Colonic mucosa (tissue), 4 donors: ENCODE measurements at regions not wholly inside any gene's neighbourhood (a gene's known extent, or its start where the extent isn't known, plus 50 kb on each side); places are given as distances from the start of the nearest gene placed in this dataset.

Experiments
- DNase-seq: peaks from one replicate; pipeline ENCODE4 v3.0.0-alpha.2; 2020
- H3K27ac ChIP-seq: fragments of 200-600 bp; one replicate; pipeline ENCODE4 v1.8.0; 2021
- H3K27me3 ChIP-seq: fragments of 200-600 bp; one replicate; pipeline ENCODE4 v1.8.0; 2021
- H3K36me3 ChIP-seq: fragments of 200-600 bp; one replicate; pipeline ENCODE4 v1.8.0; 2021
- H3K4me1 ChIP-seq: fragments of 200-600 bp; one replicate; pipeline ENCODE4 v1.8.0; 2021; ENCODE audit warnings: mild to moderate bottlenecking
- H3K4me3 ChIP-seq: fragments of 200-600 bp; one replicate; pipeline ENCODE4 v1.8.0; 2021
- H3K9ac ChIP-seq, 2 donors: one replicate each; pipeline ENCODE4 v1.7.0; 2013; ENCODE audit warnings: control low read depth in 2 of 2, low read depth in 2 of 2, low read length in 2 of 2
- H3K9me3 ChIP-seq: fragments of 200-600 bp; one replicate; pipeline ENCODE4 v1.8.0; 2021
- CTCF ChIP-seq: fragments of 200-600 bp; IDR thresholded peaks from one replicate; pipeline ENCODE4 v1.8.0; 2022; ENCODE audit warnings: antibody characterized with exemption, mild to moderate bottlenecking
- intact Hi-C: fragments of 100-400 bp; cut with DNase I; formaldehyde crosslinking; loops from one replicate; pipeline ENCODE4 v1.14.1; 2022
- donor health status: healthy.
- donor health status: DM: no; HTN: no; CAD: no.
- donor health status: DM: no; HTN: no; CAD: no.

- H3K27me3 ChIP-seq, result no peaks in the 10 kb centered on the region
- no peak overlapping the region for H3K27ac ChIP-seq
- no peak for TF ChIP-seq CTCF
- H3K9me3 ChIP-seq, result no peaks in the 10 kb centered on the region
- H3K4me1 ChIP-seq, result no peaks in the 10 kb centered on the region
- DNase-seq, result no peak
- intact Hi-C loops, result no loop called here
- no peak overlapping the region for H3K4me3 ChIP-seq
- no peak overlapping the region for H3K9ac ChIP-seq
- H3K36me3 ChIP-seq, result no peaks in the 10 kb centered on the region
Observed at GRCh38 chr10:28930514-28931495, 253.5 kb downstream of the BAMBI start.

GRCh38 chr10:28935061-28935460 lies 257.7 kb downstream of the BAMBI start:
- no peak for DNase-seq
- Histone ChIP-seq H3K4me3 (no peak overlapping the region), H3K9me3 (no peaks in the 10 kb centered on the region), H3K4me1 (no peaks in the 10 kb centered on the region), H3K27ac (no peak overlapping the region), H3K36me3 (no peaks in the 10 kb centered on the region), H3K9ac (no peak overlapping the region), H3K27me3 (no peaks in the 10 kb centered on the region)
- intact Hi-C loops, result no loop called here
- no peak for TF ChIP-seq CTCF

- intact Hi-C loops, result no loop called here
- Histone ChIP-seq H3K36me3 (no peaks in the 10 kb centered on the region), H3K9ac (no peak overlapping the region), H3K4me3 (no peak overlapping the region), H3K4me1 (no peaks in the 10 kb centered on the region), H3K27me3 (no peaks in the 10 kb centered on the region), H3K27ac (no peak overlapping the region), H3K9me3 (no peaks in the 10 kb centered on the region)
- TF ChIP-seq CTCF, result no peak
- DNase-seq, result no peak
Observed at GRCh38 chr10:28937959-28938358, 260.6 kb downstream of the BAMBI start.

- Histone ChIP-seq H3K9me3 (no peaks in the 10 kb centered on the region), H3K9ac (no peak overlapping the region), H3K4me3 (no peak overlapping the region), H3K4me1 (no peaks in the 10 kb centered on the region), H3K27me3 (no peaks in the 10 kb centered on the region), H3K36me3 (no peaks in the 10 kb centered on the region), H3K27ac (no peak overlapping the region)
- intact Hi-C loops, result no loop called here
- DNase-seq, result no peak
- TF ChIP-seq CTCF, result no peak
Observed at GRCh38 chr10:28938745-28939144, 261.4 kb downstream of the BAMBI start.

GRCh38 chr10:28939281-28940157 lies 262.2 kb downstream of the BAMBI start:
- no peaks in the 10 kb centered on the region for H3K9me3 ChIP-seq
- TF ChIP-seq CTCF, result no peak
- intact Hi-C loops, result no loop called here
- DNase-seq, result peak; percentile 32
- no peaks in the 10 kb centered on the region for H3K27me3 ChIP-seq
- H3K36me3 ChIP-seq, result no peaks in the 10 kb centered on the region
- H3K9ac ChIP-seq, result no peak overlapping the region
- no peak overlapping the region for H3K4me3 ChIP-seq
- no peak overlapping the region for H3K27ac ChIP-seq
- no peaks in the 10 kb centered on the region for H3K4me1 ChIP-seq
